Mucosa of rectum (tissue), 2 donors: ENCODE measurements at regions not wholly inside any gene's neighbourhood (a gene's known extent, or its start where the extent isn't known, plus 50 kb on each side); places are given as distances from the start of the nearest gene placed in this dataset.

ENCODE experiments used
- H3K27ac ChIP-seq, 2 donors: one replicate each; pipeline ENCODE4 v1.7.0; 2013; ENCODE audit warnings: inconsistent platforms in 2 of 2, low read depth in 2 of 2, low read length in 2 of 2
- H3K27me3 ChIP-seq, 2 donors: one replicate each; pipeline ENCODE4 v1.7.0; 2013; ENCODE audit warnings: low read length in 2 of 2; ENCODE audit not compliant: control insufficient read depth in 2 of 2, insufficient read depth in 2 of 2
- H3K36me3 ChIP-seq, 2 donors: one replicate each; pipeline ENCODE4 v1.7.0; 2013; ENCODE audit warnings: low read length in 2 of 2; ENCODE audit not compliant: control insufficient read depth in 2 of 2, insufficient read depth in 2 of 2
- H3K4me1 ChIP-seq, 2 donors: one replicate each; pipeline ENCODE4 v1.7.0; 2013; ENCODE audit warnings: low read length in 2 of 2, mild to moderate bottlenecking in 1 of 2; ENCODE audit not compliant: control insufficient read depth in 2 of 2, insufficient read depth in 2 of 2
- H3K4me3 ChIP-seq, 2 donors: one replicate each; pipeline ENCODE4 v1.7.0; 2013; ENCODE audit warnings: low read length in 2 of 2
- H3K9ac ChIP-seq, 2 donors: one replicate each; pipeline ENCODE4 v1.7.0; 2013; ENCODE audit warnings: low read length in 2 of 2, low read depth in 1 of 2, mild to moderate bottlenecking in 1 of 2
- H3K9me3 ChIP-seq, 2 donors: one replicate each; pipeline ENCODE4 v1.7.0; 2013; ENCODE audit warnings: low read length in 2 of 2; ENCODE audit not compliant: control insufficient read depth in 2 of 2
- donor health status: healthy.
- donor health status: Normal muscosa, but diverticular disease.

DNA sequence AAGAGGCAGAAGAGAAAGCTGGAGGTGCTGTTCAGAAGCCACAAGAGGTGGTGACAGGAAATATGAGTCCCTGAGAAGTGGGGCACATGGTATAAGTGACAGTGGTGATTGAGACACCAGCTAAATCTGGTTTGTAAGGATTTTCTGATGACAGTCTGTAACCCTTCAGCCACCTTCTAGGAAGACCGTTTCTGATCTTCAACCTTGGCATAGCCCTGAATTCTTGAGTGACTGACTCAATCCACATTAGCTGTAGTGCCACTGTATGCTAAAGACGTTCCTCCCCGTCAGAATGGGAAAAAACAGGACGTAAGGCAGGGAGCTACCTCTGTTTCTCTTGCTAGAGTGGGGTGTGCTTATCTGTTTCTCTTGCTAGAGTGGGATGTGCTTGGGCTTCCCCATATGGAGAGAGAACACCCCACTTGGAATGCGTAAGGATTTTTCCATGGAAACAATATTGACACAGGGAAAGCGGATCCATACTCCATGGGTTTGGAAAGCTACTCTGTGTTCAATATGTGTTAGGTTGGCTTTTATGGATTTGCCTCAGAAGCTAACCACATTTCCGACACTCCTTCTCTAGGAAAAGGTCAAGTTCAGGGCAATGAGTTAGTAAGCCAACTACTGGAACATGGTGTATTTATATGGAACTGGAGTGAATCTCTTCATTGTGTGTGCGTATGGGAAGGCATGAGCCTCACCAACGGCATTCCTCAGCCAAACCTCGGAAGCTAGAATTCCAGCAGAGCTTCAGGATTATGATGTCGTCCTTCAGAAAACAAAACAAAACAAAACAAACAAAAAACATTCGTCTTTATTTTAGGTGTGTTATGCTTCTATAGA is 948.8 kb upstream of the SLC10A2 start:
- no peaks in the 10 kb centered on the region for H3K36me3 ChIP-seq
- H3K9me3 ChIP-seq, result no peaks in the 10 kb centered on the region
- no peaks in the 10 kb centered on the region for H3K27me3 ChIP-seq
- no peak overlapping the region for H3K9ac ChIP-seq
- H3K27ac ChIP-seq, result no peak overlapping the region
- no peaks in the 10 kb centered on the region for H3K4me1 ChIP-seq
- no peak overlapping the region for H3K4me3 ChIP-seq

- no peaks in the 10 kb centered on the region for H3K36me3 ChIP-seq
- no peaks in the 10 kb centered on the region for H3K27me3 ChIP-seq
- no peak overlapping the region for H3K27ac ChIP-seq
- H3K4me1 ChIP-seq, result no peaks in the 10 kb centered on the region
- no peak overlapping the region for H3K9ac ChIP-seq
- no peak overlapping the region for H3K4me3 ChIP-seq
- no peaks in the 10 kb centered on the region for H3K9me3 ChIP-seq
Measured at GRCh38 chr13:104011505-104012241, 945.5 kb upstream of the SLC10A2 start.

DNA sequence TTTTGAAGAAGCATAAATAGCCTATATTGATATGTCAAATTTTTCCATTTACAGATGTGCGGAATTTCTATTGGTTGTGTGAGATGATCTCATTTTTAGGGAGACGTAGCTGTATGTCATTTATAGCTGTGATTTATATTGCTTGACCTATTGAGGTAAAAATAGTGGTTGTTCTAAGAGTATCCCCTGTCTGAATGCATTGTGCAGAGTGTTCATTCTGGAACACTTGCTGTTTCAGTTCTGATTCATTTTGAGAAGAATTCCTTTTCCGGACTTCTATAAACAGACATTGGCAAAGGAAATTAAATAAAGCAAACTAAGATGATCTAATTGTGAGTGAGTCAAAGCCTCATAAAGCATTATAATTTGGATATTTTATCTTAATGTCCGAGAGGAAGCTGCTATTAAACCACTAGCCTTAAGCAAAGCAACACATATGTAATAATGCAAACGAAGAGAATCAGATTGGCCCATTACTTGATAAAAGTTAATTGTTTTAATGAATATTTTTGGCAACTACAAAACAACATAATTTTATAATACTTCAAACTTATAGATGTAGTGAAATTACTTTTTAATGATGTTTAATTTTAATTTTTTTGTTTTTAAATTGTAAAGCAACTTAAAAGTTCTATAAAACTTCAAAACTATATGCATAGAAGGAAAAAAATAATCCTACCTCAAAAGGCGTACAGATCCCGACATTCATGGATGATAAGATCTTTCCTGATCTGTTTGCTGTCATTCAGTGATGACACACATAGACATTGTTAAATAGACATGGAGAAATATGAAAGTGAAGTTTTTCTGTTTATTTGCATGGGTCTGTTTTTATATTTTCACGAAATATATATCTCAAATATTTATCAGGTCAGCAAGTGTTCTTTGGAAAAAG is 942.6 kb upstream of the SLC10A2 start:
- no peaks in the 10 kb centered on the region for H3K36me3 ChIP-seq
- no peak overlapping the region for H3K9ac ChIP-seq
- H3K27ac ChIP-seq, result no peak overlapping the region
- H3K4me1 ChIP-seq, result no peaks in the 10 kb centered on the region
- H3K9me3 ChIP-seq, result no peaks in the 10 kb centered on the region
- H3K27me3 ChIP-seq, result no peaks in the 10 kb centered on the region
- H3K4me3 ChIP-seq, result no peak overlapping the region

GRCh38 chr13:104008075-104008474 is 941.9 kb upstream of the SLC10A2 start:
- H3K4me1 ChIP-seq, result no peaks in the 10 kb centered on the region
- no peak overlapping the region for H3K4me3 ChIP-seq
- no peak overlapping the region for H3K9ac ChIP-seq
- no peaks in the 10 kb centered on the region for H3K9me3 ChIP-seq
- H3K36me3 ChIP-seq, result no peaks in the 10 kb centered on the region
- no peaks in the 10 kb centered on the region for H3K27me3 ChIP-seq
- no peak overlapping the region for H3K27ac ChIP-seq

- no peak overlapping the region for H3K27ac ChIP-seq
- no peaks in the 10 kb centered on the region for H3K9me3 ChIP-seq
- H3K27me3 ChIP-seq, result no peaks in the 10 kb centered on the region
- H3K4me3 ChIP-seq, result no peak overlapping the region
- no peak overlapping the region for H3K9ac ChIP-seq
- H3K36me3 ChIP-seq, result no peaks in the 10 kb centered on the region
- no peaks in the 10 kb centered on the region for H3K4me1 ChIP-seq
Measured at GRCh38 chr13:104006625-104007075, 940.4 kb upstream of the SLC10A2 start.

DNA sequence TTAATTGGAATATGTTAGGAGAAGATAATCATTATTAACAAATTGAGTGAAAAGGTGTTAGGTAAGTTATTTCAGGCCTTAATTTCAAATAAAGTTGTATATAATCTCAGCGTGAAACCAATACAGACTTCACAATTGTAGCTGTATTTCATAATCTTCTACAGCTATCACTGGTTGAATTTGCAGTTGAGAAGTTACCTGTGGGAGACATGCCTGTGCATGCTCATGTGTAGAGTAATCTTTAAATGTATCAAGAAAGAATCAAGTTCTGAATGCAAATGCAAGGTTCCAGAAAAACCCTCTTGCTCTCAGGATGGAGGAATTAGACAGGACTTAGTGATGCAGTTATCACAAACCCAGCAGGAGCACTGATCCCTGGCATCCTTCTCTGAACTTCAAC is 938.4 kb upstream of the SLC10A2 start:
- Histone ChIP-seq H3K4me1 (no peaks in the 10 kb centered on the region), H3K27me3 (no peaks in the 10 kb centered on the region), H3K9ac (no peak overlapping the region), H3K27ac (no peak overlapping the region), H3K9me3 (no peaks in the 10 kb centered on the region), H3K36me3 (no peaks in the 10 kb centered on the region), H3K4me3 (no peak overlapping the region)

- no peaks in the 10 kb centered on the region for H3K4me1 ChIP-seq
- no peak overlapping the region for H3K4me3 ChIP-seq
- no peak overlapping the region for H3K27ac ChIP-seq
- no peaks in the 10 kb centered on the region for H3K27me3 ChIP-seq
- no peaks in the 10 kb centered on the region for H3K9me3 ChIP-seq
- H3K9ac ChIP-seq, result no peak overlapping the region
- no peaks in the 10 kb centered on the region for H3K36me3 ChIP-seq
Measured at GRCh38 chr13:104002216-104002615, 936.0 kb upstream of the SLC10A2 start.

DNA sequence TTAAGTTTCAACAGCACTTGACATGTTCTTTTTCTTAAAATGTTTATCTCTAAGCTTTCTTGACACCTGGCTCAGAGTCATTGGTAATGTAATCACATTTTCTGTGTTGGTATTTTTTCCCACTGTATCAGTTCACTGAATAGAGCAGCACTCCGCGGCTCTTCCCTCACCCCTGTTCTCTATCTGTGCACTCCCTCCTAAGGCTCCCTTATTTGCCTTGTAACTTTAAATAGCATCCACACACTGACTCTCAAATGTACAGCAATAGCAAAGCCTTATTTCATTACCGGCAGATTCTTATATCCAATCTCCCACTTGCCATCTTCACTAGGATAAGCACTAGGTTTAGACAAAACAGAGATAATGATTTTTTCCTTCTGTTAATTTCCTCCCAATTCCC is 935.5 kb upstream of the SLC10A2 start:
- H3K4me3 ChIP-seq, result no peak overlapping the region
- no peak overlapping the region for H3K9ac ChIP-seq
- H3K27me3 ChIP-seq, result no peaks in the 10 kb centered on the region
- H3K4me1 ChIP-seq, result no peaks in the 10 kb centered on the region
- no peaks in the 10 kb centered on the region for H3K9me3 ChIP-seq
- H3K36me3 ChIP-seq, result no peaks in the 10 kb centered on the region
- no peak overlapping the region for H3K27ac ChIP-seq

- Histone ChIP-seq H3K9me3 (no peaks in the 10 kb centered on the region), H3K4me1 (no peaks in the 10 kb centered on the region), H3K27ac (no peak overlapping the region), H3K4me3 (no peak overlapping the region), H3K27me3 (no peaks in the 10 kb centered on the region), H3K36me3 (no peaks in the 10 kb centered on the region), H3K9ac (no peak overlapping the region)
Measured at GRCh38 chr13:103996733-103997132, 930.5 kb upstream of the SLC10A2 start.

- no peak overlapping the region for H3K9ac ChIP-seq
- H3K4me1 ChIP-seq, result no peaks in the 10 kb centered on the region
- H3K9me3 ChIP-seq, result no peaks in the 10 kb centered on the region
- H3K27ac ChIP-seq, result no peak overlapping the region
- no peaks in the 10 kb centered on the region for H3K27me3 ChIP-seq
- H3K4me3 ChIP-seq, result no peak overlapping the region
- H3K36me3 ChIP-seq, result no peaks in the 10 kb centered on the region
Measured at GRCh38 chr13:103983948-103984347, 917.7 kb upstream of the SLC10A2 start.
